ENCODE measurements at regions not wholly inside any gene's neighbourhood (a gene's known extent, or its start where the extent isn't known, plus 50 kb on each side); places are given as distances from the start of the nearest gene placed in this dataset.
"Not testable (repeated sequence)": the region's sequence is repeated elsewhere in the genome, so short reads cannot be mapped to it uniquely, and the experiment has no call there.

GRCh38 chr15:22599526-22600320 is 141.0 kb downstream of the GOLGA6L22 start:
- not testable (repeated sequence) for H3K36me3 Mint-ChIP-seq (ENCODE audit: low read depth); H3K4me1 Mint-ChIP-seq; H3K9me3 ChIP-seq (ENCODE audit: control insufficient read depth, low read length, poor library complexity, severe bottlenecking); H3K27ac Mint-ChIP-seq; H3K27me3 Mint-ChIP-seq; H3K4me3 Mint-ChIP-seq; ATAC-seq; DNase-seq

GRCh38 chr15:22616976-22617375 is 158.3 kb downstream of the GOLGA6L22 start:
- not testable (repeated sequence) for ATAC-seq; DNase-seq; H3K36me3 Mint-ChIP-seq (ENCODE audit: low read depth)

GRCh38 chr15:22631789-22632188 is 154.7 kb upstream of the NIPA1 start:
- not testable (repeated sequence) for H3K9me3 ChIP-seq (ENCODE audit: control insufficient read depth, low read length, poor library complexity, severe bottlenecking); DNase-seq; ATAC-seq; H3K27me3 Mint-ChIP-seq; H3K4me3 Mint-ChIP-seq; H3K4me1 Mint-ChIP-seq; H3K27ac Mint-ChIP-seq; H3K36me3 Mint-ChIP-seq (ENCODE audit: low read depth)

More at GRCh38 chr15:22616976-22617375, 158.3 kb downstream of the GOLGA6L22 start:
- H3K9me3 ChIP-seq (ENCODE audit: control insufficient read depth, low read length, poor library complexity, severe bottlenecking); H3K4me3 Mint-ChIP-seq; H3K27ac Mint-ChIP-seq; H3K4me1 Mint-ChIP-seq; H3K27me3 Mint-ChIP-seq: not testable (repeated sequence)

GRCh38 chr15:22639983-22640382 is 146.5 kb upstream of the NIPA1 start:
- H3K9me3 ChIP-seq (ENCODE audit: control insufficient read depth, low read length, poor library complexity, severe bottlenecking); H3K4me1 Mint-ChIP-seq; H3K4me3 Mint-ChIP-seq; H3K36me3 Mint-ChIP-seq (ENCODE audit: low read depth); H3K27ac Mint-ChIP-seq; DNase-seq; ATAC-seq: not testable (repeated sequence)
- peaks cover 42% of the 10 kb centered on the region for H3K27me3 Mint-ChIP-seq

GRCh38 chr15:22649458-22649857 is 137.0 kb upstream of the NIPA1 start:
- not testable (repeated sequence) for H3K4me3 Mint-ChIP-seq; DNase-seq; H3K27me3 Mint-ChIP-seq; H3K4me1 Mint-ChIP-seq; ATAC-seq; H3K27ac Mint-ChIP-seq; H3K9me3 ChIP-seq (ENCODE audit: control insufficient read depth, low read length, poor library complexity, severe bottlenecking); H3K36me3 Mint-ChIP-seq (ENCODE audit: low read depth)

GRCh38 chr15:22651179-22651578 is 135.3 kb upstream of the NIPA1 start:
- H3K4me3 Mint-ChIP-seq; DNase-seq; H3K36me3 Mint-ChIP-seq (ENCODE audit: low read depth); H3K27ac Mint-ChIP-seq; H3K4me1 Mint-ChIP-seq; ATAC-seq; H3K27me3 Mint-ChIP-seq; H3K9me3 ChIP-seq (ENCODE audit: control insufficient read depth, low read length, poor library complexity, severe bottlenecking): not testable (repeated sequence)

- Mint-ChIP-seq H3K27ac (peak overlapping the region; percentile 82), H3K4me3 (peak overlapping the region; percentile 91)
- not testable (repeated sequence) for H3K27me3 Mint-ChIP-seq; H3K36me3 Mint-ChIP-seq (ENCODE audit: low read depth); H3K4me1 Mint-ChIP-seq; H3K9me3 ChIP-seq (ENCODE audit: control insufficient read depth, low read length, poor library complexity, severe bottlenecking)
- DNase-seq (peak in 2 of 3 donors; percentile 6 to 9), ATAC-seq (peak; percentile 81)
Measured at GRCh38 chr15:22664294-22665058, 122.0 kb upstream of the NIPA1 start.

- ATAC-seq; DNase-seq; H3K9me3 ChIP-seq (ENCODE audit: control insufficient read depth, low read length, poor library complexity, severe bottlenecking); H3K4me1 Mint-ChIP-seq; H3K27me3 Mint-ChIP-seq; H3K36me3 Mint-ChIP-seq (ENCODE audit: low read depth): not testable (repeated sequence)
- H3K4me3 Mint-ChIP-seq = peak overlapping the region; percentile 91
- H3K27ac Mint-ChIP-seq = peak overlapping the region; percentile 82
Measured at GRCh38 chr15:22665059-22665702, 121.3 kb upstream of the NIPA1 start.

- H3K27ac Mint-ChIP-seq = peak overlapping the region; percentile 82
Measured at GRCh38 chr15:22665711-22666110, 120.7 kb upstream of the NIPA1 start.

GRCh38 chr15:22684786-22685185 is 101.7 kb upstream of the NIPA1 start:
- H3K36me3 Mint-ChIP-seq (ENCODE audit: low read depth); H3K9me3 ChIP-seq (ENCODE audit: control insufficient read depth, low read length, poor library complexity, severe bottlenecking); ATAC-seq; DNase-seq; H3K27ac Mint-ChIP-seq; H3K27me3 Mint-ChIP-seq; H3K4me3 Mint-ChIP-seq; H3K4me1 Mint-ChIP-seq: not testable (repeated sequence)

More at GRCh38 chr15:22665711-22666110, 120.7 kb upstream of the NIPA1 start:
- H3K4me3 Mint-ChIP-seq = peak overlapping the region; percentile 91
- H3K27me3 Mint-ChIP-seq; H3K4me1 Mint-ChIP-seq; H3K36me3 Mint-ChIP-seq (ENCODE audit: low read depth); ATAC-seq; DNase-seq; H3K9me3 ChIP-seq (ENCODE audit: control insufficient read depth, low read length, poor library complexity, severe bottlenecking): not testable (repeated sequence)

GRCh38 chr15:22699881-22700280 is 86.6 kb upstream of the NIPA1 start:
- ATAC-seq; H3K36me3 Mint-ChIP-seq (ENCODE audit: low read depth); H3K9me3 ChIP-seq (ENCODE audit: control insufficient read depth, low read length, poor library complexity, severe bottlenecking); DNase-seq; H3K4me3 Mint-ChIP-seq; H3K4me1 Mint-ChIP-seq; H3K27ac Mint-ChIP-seq: not testable (repeated sequence)
- H3K27me3 Mint-ChIP-seq = peaks cover 10% of the 10 kb centered on the region

GRCh38 chr15:22710831-22711341 is 75.6 kb upstream of the NIPA1 start:
- H3K4me1 Mint-ChIP-seq, H3K4me3 Mint-ChIP-seq: not testable (repeated sequence)
- H3K27me3 Mint-ChIP-seq = peaks cover 21% of the 10 kb centered on the region

GRCh38 chr15:22713933-22714332 is 72.5 kb upstream of the NIPA1 start:
- not testable (repeated sequence) for H3K4me1 Mint-ChIP-seq; DNase-seq; H3K9me3 ChIP-seq (ENCODE audit: control insufficient read depth, low read length, poor library complexity, severe bottlenecking); ATAC-seq; H3K27ac Mint-ChIP-seq; H3K36me3 Mint-ChIP-seq (ENCODE audit: low read depth)
- Mint-ChIP-seq H3K27me3 (peaks cover 32% of the 10 kb centered on the region), H3K4me3 (peak overlapping the region; percentile 74)

More at GRCh38 chr15:22710831-22711341, 75.6 kb upstream of the NIPA1 start:
- not testable (repeated sequence) for ATAC-seq; H3K27ac Mint-ChIP-seq; DNase-seq; H3K9me3 ChIP-seq (ENCODE audit: control insufficient read depth, low read length, poor library complexity, severe bottlenecking); H3K36me3 Mint-ChIP-seq (ENCODE audit: low read depth)

Measured in T-helper 17 cell (primary cell).